ENCODE measurements at regions not wholly inside any gene's neighbourhood (a gene's known extent, or its start where the extent isn't known, plus 50 kb on each side); places are given as distances from the start of the nearest gene placed in this dataset.

- no peak overlapping the region for H3K4me3 ChIP-seq (ENCODE audit: low read length)
- no peak for DNase-seq (ENCODE audit: low read depth)
- TF ChIP-seq, protein P1, sequence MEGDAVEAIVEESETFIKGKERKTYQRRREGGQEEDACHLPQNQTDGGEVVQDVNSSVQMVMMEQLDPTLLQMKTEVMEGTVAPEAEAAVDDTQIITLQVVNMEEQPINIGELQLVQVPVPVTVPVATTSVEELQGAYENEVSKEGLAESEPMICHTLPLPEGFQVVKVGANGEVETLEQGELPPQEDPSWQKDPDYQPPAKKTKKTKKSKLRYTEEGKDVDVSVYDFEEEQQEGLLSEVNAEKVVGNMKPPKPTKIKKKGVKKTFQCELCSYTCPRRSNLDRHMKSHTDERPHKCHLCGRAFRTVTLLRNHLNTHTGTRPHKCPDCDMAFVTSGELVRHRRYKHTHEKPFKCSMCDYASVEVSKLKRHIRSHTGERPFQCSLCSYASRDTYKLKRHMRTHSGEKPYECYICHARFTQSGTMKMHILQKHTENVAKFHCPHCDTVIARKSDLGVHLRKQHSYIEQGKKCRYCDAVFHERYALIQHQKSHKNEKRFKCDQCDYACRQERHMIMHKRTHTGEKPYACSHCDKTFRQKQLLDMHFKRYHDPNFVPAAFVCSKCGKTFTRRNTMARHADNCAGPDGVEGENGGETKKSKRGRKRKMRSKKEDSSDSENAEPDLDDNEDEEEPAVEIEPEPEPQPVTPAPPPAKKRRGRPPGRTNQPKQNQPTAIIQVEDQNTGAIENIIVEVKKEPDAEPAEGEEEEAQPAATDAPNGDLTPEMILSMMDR (IDR thresholded peaks at IDR 0.05; ENCODE audit: insufficient read depth, low read depth, low read length, missing control alignments), result no peak
These were observed 174.5 kb downstream of the FGF18 start for GRCh38 chr5:171593976-171594375.

DNA sequence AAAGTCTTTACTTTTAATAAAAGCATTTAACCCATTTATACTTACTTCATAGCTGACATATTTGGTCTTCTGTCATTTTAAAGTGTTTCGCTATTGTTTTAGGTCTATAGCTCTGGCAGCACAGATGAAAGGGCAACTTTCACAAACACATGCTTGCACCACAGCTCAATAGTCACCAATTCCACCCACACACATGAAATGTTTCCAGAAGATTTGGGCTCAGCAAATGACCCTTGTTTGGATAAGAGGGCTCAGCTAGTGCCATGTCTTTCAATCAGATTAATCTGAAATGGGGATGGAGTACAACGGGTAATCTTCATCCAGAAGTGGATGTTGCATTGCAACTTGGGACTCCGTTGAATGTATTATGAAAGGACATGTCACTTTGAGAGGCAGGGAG lies 176.0 kb downstream of the FGF18 start:
- no peak for DNase-seq (ENCODE audit: low read depth)
- no peak overlapping the region for H3K4me3 ChIP-seq (ENCODE audit: low read length)
- TF ChIP-seq, protein P1 (IDR thresholded peaks at IDR 0.05; ENCODE audit: insufficient read depth, low read depth, low read length, missing control alignments), result no peak

GRCh38 chr5:171595801-171596231 lies 176.4 kb downstream of the FGF18 start:
- DNase-seq (ENCODE audit: low read depth), result peak; percentile 63
- no peak overlapping the region for H3K4me3 ChIP-seq (ENCODE audit: low read length)

GRCh38 chr5:171596391-171596878 lies 177.0 kb downstream of the FGF18 start:
- TF ChIP-seq, protein P1 (IDR thresholded peaks at IDR 0.05; ENCODE audit: insufficient read depth, low read depth, low read length, missing control alignments), result no peak
- H3K4me3 ChIP-seq (ENCODE audit: low read length), result no peak overlapping the region
- DNase-seq (ENCODE audit: low read depth), result peak; percentile 63

More at GRCh38 chr5:171595801-171596231, 176.4 kb downstream of the FGF18 start:
- TF ChIP-seq, protein P1 (IDR thresholded peaks at IDR 0.05; ENCODE audit: insufficient read depth, low read depth, low read length, missing control alignments), result no peak

- DNase-seq (ENCODE audit: low read depth), result no peak
- TF ChIP-seq, protein P1 (IDR thresholded peaks at IDR 0.05; ENCODE audit: insufficient read depth, low read depth, low read length, missing control alignments), result no peak
These were observed 178.6 kb downstream of the FGF18 start for GRCh38 chr5:171597946-171598640.

GRCh38 chr5:171598641-171599152 lies 179.2 kb downstream of the FGF18 start:
- no peak overlapping the region for H3K4me3 ChIP-seq (ENCODE audit: low read length)
- TF ChIP-seq, protein P1 (IDR thresholded peaks at IDR 0.05; ENCODE audit: insufficient read depth, low read depth, low read length, missing control alignments), result no peak
- DNase-seq (ENCODE audit: low read depth), result no peak

More at GRCh38 chr5:171597946-171598640, 178.6 kb downstream of the FGF18 start:
- no peak overlapping the region for H3K4me3 ChIP-seq (ENCODE audit: low read length)

All from epithelial cell of esophagus (primary cell).